HEK293 (cell line): ENCODE measurements at regions not wholly inside any gene's neighbourhood (a gene's known extent, or its start where the extent isn't known, plus 50 kb on each side); places are given as distances from the start of the nearest gene placed in this dataset.

Source experiments
- CTCF ChIA-PET: fragments of 350-600 bp; formaldehyde crosslinking; extraction: SDS; loops from one replicate; lab custom pipeline; 2021; ENCODE audit warnings: antibody characterized with exemption; lab: Yijun Ruan, JAX
- POLR2A ChIA-PET: fragments of 300-600 bp; formaldehyde crosslinking; extraction: SDS; loops from one replicate; lab custom pipeline; 2020; ENCODE audit warnings: antibody characterized with exemption, inconsistent platforms; lab: Yijun Ruan, JAX
- H3K27ac ChIP-seq: fragments of 200-500 bp; sonication (Bioruptor generic); 2 replicates; pipeline ENCODE4 v1.5.1; 2014; ENCODE audit warnings: low read depth, low read length, control low read depth, inconsistent platforms; ENCODE audit errors: extremely low read depth
- H3K36me3 ChIP-seq, 2 experiments: fragments of 200-500 bp in 1 of 2; sonication (Bioruptor generic) in 1 of 2; 1 replicate in 1 of 2; 2 replicates in 1 of 2; pipeline ENCODE4 v1.5.1; 2014 to 2017; ENCODE audit warnings: inconsistent platforms in 2 of 2, low read length in 2 of 2; ENCODE audit not compliant: control insufficient read depth in 2 of 2, insufficient read depth in 1 of 2
- H3K4me1 ChIP-seq: fragments of 200-500 bp; sonication (Bioruptor generic); 2 replicates; pipeline ENCODE4 v1.5.1; 2014; ENCODE audit warnings: mild to moderate bottlenecking, low read length, inconsistent platforms; ENCODE audit not compliant: control insufficient read depth, insufficient read depth
- H3K4me3 ChIP-seq: 2 replicates; pipeline ENCODE4 v1.5.1; 2011; ENCODE audit warnings: low read depth, mild to moderate bottlenecking, control low read depth, low read length, moderate library complexity
- H3K9me3 ChIP-seq: fragments of 200-500 bp; sonication (Bioruptor generic); 2 replicates; pipeline ENCODE4 v1.5.1; 2014; ENCODE audit warnings: low read depth, low read length, inconsistent platforms; ENCODE audit not compliant: control insufficient read depth, insufficient read depth
- GLI4 ChIP-seq: fragments of 450-650 bp; formaldehyde crosslinking; IDR thresholded peaks from 2 replicates; pipeline ENCODE4 v1.5.1; 2016; ENCODE audit warnings: missing biosample characterization, missing genetic modification characterization
- HOXD13 ChIP-seq: sonication (generic); formaldehyde crosslinking; IDR thresholded peaks from 2 replicates; pipeline ENCODE4 v1.8.0; 2022; ENCODE audit warnings: missing genetic modification reagents, borderline replicate concordance
- ZNF211 ChIP-seq: fragments of 450-650 bp; formaldehyde crosslinking; IDR thresholded peaks from 2 replicates; pipeline ENCODE4 v1.5.1; 2016; ENCODE audit warnings: low read depth, missing biosample characterization, missing genetic modification characterization
- ZNF274 ChIP-seq, 2 experiments: fragments of 200-500 bp in 1 of 2; fragments of 450-650 bp in 1 of 2; sonication (Bioruptor generic) in 1 of 2; formaldehyde crosslinking in 1 of 2; IDR thresholded peaks; 2 replicates each; pipeline versions ENCODE4 v1.5.1 to v1.6.1; 2014 to 2016; ENCODE audit warnings: borderline replicate concordance in 1 of 2, inconsistent platforms in 1 of 2, low read length in 1 of 2, missing biosample characterization in 1 of 2, missing genetic modification characterization in 1 of 2
- ZNF292 ChIP-seq: fragments of 450-650 bp; formaldehyde crosslinking; IDR thresholded peaks from 2 replicates; pipeline ENCODE4 v1.5.1; 2016; ENCODE audit warnings: low read depth, missing biosample characterization, missing genetic modification characterization, borderline replicate concordance
- ZNF521 ChIP-seq: fragments of 450-650 bp; formaldehyde crosslinking; IDR thresholded peaks from 2 replicates; pipeline ENCODE4 v1.5.1; 2017; ENCODE audit warnings: missing biosample characterization, mild to moderate bottlenecking, missing genetic modification characterization
- ZNF555 ChIP-seq: fragments of 450-650 bp; formaldehyde crosslinking; conservative IDR thresholded peaks from 2 replicates; pipeline ENCODE4 v1.5.1; 2017; ENCODE audit warnings: missing biosample characterization, mild to moderate bottlenecking, missing genetic modification characterization, inconsistent platforms
- ZNF623 ChIP-seq: fragments of 450-650 bp; formaldehyde crosslinking; IDR thresholded peaks from 2 replicates; pipeline ENCODE4 v1.5.1; 2016; ENCODE audit warnings: missing biosample characterization, missing genetic modification characterization
- ZNF624 ChIP-seq: fragments of 450-650 bp; formaldehyde crosslinking; IDR thresholded peaks from 2 replicates; pipeline ENCODE4 v1.5.1; 2017; ENCODE audit warnings: missing biosample characterization, missing genetic modification characterization
- ZNF747 ChIP-seq: fragments of 450-650 bp; formaldehyde crosslinking; IDR thresholded peaks from 2 replicates; pipeline ENCODE4 v1.5.1; 2016; ENCODE audit warnings: missing biosample characterization, missing genetic modification characterization
- ZNF791 ChIP-seq: fragments of 450-650 bp; formaldehyde crosslinking; IDR thresholded peaks from 2 replicates; pipeline ENCODE4 v1.5.1; 2016; ENCODE audit warnings: missing biosample characterization, missing genetic modification characterization
- TF ChIP-seq, protein P1 (sequence below): fragments of 450-650 bp; formaldehyde crosslinking; IDR thresholded peaks from 2 replicates; pipeline ENCODE4 v1.5.1; 2016; ENCODE audit warnings: missing biosample characterization, missing genetic modification characterization
- TF ChIP-seq, protein P2 (sequence below): fragments of 450-650 bp; formaldehyde crosslinking; IDR thresholded peaks from 2 replicates; pipeline ENCODE4 v1.5.1; 2016; ENCODE audit warnings: missing biosample characterization, missing genetic modification characterization
- TF ChIP-seq, protein P3 (sequence below): fragments of 450-650 bp; formaldehyde crosslinking; IDR thresholded peaks from 2 replicates; pipeline ENCODE4 v1.5.1; 2016; ENCODE audit warnings: missing biosample characterization, missing genetic modification characterization
- TF ChIP-seq, protein P4 (sequence below): fragments of 450-650 bp; formaldehyde crosslinking; IDR thresholded peaks from 2 replicates; pipeline ENCODE4; 2016; ENCODE audit warnings: missing biosample characterization, missing genetic modification characterization
- TF ChIP-seq, protein P5 (sequence below): IDR thresholded peaks from 2 replicates; pipeline ENCODE4 v1.6.1; 2011; ENCODE audit warnings: mild to moderate bottlenecking, low read depth, low read length, borderline replicate concordance
- TF ChIP-seq, protein P6 (sequence below): fragments of 450-650 bp; formaldehyde crosslinking; IDR thresholded peaks from 2 replicates; pipeline ENCODE4 v1.5.1; 2016; ENCODE audit warnings: missing biosample characterization, missing genetic modification characterization, low read depth

DNA sequence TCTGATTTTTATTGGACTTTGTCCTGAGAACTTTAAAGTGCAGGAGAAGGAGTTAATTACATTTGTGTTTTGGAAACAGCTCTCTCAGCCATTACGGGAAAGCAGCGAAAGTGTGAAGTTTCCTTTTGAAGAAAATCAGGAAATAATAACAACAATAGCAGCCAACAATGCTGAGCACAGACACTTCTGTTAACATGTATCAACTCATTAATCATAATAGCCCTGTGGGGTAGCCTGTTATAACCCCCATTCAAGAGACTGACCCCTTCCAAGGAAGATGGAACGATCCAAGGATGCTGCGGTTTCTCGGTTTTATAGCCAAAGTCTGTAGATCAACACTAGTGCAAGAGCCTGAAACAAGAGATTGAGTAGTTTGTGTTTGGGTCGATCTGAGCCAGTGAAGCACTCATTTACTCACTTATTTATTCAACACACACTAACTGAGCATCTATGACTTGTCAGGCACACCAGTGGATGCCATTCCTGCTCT is 195.5 kb downstream of the DRD1 start:
- no peak for TF ChIP-seq ZNF791 (tag by site-specific recombination)
- TF ChIP-seq, protein P1, sequence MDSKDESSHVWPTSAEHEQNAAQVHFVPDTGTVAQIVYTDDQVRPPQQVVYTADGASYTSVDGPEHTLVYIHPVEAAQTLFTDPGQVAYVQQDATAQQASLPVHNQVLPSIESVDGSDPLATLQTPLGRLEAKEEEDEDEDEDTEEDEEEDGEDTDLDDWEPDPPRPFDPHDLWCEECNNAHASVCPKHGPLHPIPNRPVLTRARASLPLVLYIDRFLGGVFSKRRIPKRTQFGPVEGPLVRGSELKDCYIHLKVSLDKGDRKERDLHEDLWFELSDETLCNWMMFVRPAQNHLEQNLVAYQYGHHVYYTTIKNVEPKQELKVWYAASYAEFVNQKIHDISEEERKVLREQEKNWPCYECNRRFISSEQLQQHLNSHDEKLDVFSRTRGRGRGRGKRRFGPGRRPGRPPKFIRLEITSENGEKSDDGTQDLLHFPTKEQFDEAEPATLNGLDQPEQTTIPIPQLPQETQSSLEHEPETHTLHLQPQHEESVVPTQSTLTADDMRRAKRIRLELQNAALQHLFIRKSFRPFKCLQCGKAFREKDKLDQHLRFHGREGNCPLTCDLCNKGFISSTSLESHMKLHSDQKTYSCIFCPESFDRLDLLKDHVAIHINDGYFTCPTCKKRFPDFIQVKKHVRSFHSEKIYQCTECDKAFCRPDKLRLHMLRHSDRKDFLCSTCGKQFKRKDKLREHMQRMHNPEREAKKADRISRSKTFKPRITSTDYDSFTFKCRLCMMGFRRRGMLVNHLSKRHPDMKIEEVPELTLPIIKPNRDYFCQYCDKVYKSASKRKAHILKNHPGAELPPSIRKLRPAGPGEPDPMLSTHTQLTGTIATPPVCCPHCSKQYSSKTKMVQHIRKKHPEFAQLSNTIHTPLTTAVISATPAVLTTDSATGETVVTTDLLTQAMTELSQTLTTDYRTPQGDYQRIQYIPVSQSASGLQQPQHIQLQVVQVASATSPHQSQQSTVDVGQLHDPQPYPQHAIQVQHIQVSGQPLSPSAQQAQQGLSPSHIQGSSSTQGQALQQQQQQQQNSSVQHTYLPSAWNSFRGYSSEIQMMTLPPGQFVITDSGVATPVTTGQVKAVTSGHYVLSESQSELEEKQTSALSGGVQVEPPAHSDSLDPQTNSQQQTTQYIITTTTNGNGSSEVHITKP (tag by site-specific recombination): peak; percentile 91
- TF ChIP-seq, all 188 proteins: peak for 1
- H3K27ac ChIP-seq: no peak overlapping the region
- POLR2A ChIA-PET: no interaction called here
- no peaks in the 10 kb centered on the region for H3K9me3 ChIP-seq
- H3K36me3 ChIP-seq: no peaks in the 10 kb centered on the region
- no peak overlapping the region for H3K4me3 ChIP-seq
- 0 out of 2 replicates have a peak, but pooled peaks cover 2% of the 10 kb centered on the region for H3K4me1 ChIP-seq
- CTCF ChIA-PET: no interaction called here

DNA sequence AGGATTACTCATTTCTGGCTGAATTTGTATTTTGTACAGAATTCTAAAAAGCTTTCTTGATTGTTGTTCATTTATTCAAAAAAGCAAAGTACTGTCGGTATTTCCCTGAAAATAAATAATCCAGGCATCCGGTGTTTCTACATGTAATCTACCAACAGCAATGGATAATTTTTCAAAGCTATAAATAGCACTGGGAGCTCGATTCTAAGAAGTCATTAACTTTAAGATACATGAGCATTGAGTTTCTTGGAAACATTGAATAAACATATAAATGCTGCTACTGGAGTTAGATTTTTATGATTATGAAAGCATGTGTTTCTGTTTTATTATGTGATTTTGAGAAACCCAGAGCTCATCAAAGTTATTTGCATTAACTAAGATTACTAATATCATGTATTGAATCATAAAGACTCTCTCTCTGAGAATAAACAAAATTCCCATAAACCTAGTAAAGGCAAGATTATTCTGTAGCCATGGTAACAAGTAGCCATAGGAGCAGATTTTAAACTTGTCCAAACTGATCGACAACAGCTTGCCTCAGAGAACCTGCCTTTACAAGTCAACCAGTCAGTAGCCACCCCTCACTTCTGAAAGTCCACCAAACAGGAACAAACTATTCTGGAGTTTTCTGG is 197.0 kb downstream of the DRD1 start:
- TF ChIP-seq ZNF555 (no peak), ZNF624 (tag by site-specific recombination) (no peak), ZNF521 (tag by site-specific recombination) (no peak), ZNF623 (tag by site-specific recombination) (no peak), ZNF274 (IDR thresholded peaks at IDR 0.05; ENCODE audit: low read length) (no peak), ZNF274 (tag by site-specific recombination; IDR thresholded peaks at IDR 0.05; ENCODE audit: borderline replicate concordance) (no peak), GLI4 (no peak), ZNF747 (no peak), ZNF211 (tag by site-specific recombination) (no peak), ZNF292 (tag by site-specific recombination) (no peak), HOXD13 (CRISPR knock-in tag) (no peak)
- TF ChIP-seq, protein P2, sequence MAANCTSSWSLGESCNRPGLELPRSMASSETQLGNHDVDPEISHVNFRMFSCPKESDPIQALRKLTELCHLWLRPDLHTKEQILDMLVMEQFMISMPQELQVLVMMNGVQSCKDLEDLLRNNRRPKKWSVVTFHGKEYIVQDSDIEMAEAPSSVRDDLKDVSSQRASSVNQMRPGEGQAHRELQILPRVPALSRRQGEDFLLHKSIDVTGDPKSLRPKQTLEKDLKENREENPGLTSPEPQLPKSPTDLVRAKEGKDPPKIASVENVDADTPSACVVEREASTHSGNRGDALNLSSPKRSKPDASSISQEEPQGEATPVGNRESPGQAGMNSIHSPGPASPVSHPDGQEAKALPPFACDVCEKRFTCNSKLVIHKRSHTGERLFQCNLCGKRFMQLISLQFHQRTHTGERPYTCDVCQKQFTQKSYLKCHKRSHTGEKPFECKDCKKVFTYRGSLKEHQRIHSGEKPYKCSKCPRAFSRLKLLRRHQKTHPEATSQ (tag by site-specific recombination): no peak
- TF ChIP-seq, protein P3, sequence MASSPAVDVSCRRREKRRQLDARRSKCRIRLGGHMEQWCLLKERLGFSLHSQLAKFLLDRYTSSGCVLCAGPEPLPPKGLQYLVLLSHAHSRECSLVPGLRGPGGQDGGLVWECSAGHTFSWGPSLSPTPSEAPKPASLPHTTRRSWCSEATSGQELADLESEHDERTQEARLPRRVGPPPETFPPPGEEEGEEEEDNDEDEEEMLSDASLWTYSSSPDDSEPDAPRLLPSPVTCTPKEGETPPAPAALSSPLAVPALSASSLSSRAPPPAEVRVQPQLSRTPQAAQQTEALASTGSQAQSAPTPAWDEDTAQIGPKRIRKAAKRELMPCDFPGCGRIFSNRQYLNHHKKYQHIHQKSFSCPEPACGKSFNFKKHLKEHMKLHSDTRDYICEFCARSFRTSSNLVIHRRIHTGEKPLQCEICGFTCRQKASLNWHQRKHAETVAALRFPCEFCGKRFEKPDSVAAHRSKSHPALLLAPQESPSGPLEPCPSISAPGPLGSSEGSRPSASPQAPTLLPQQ (tag by site-specific recombination): no peak
- TF ChIP-seq, protein P4, sequence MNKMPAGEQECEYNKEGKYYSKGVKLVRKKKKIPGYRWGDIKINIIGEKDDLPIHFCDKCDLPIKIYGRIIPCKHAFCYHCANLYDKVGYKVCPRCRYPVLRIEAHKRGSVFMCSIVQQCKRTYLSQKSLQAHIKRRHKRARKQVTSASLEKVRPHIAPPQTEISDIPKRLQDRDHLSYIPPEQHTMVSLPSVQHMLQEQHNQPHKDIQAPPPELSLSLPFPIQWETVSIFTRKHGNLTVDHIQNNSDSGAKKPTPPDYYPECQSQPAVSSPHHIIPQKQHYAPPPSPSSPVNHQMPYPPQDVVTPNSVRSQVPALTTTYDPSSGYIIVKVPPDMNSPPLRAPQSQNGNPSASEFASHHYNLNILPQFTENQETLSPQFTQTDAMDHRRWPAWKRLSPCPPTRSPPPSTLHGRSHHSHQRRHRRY (tag by site-specific recombination): no peak
- TF ChIP-seq, protein P5, sequence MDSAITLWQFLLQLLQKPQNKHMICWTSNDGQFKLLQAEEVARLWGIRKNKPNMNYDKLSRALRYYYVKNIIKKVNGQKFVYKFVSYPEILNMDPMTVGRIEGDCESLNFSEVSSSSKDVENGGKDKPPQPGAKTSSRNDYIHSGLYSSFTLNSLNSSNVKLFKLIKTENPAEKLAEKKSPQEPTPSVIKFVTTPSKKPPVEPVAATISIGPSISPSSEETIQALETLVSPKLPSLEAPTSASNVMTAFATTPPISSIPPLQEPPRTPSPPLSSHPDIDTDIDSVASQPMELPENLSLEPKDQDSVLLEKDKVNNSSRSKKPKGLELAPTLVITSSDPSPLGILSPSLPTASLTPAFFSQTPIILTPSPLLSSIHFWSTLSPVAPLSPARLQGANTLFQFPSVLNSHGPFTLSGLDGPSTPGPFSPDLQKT: no peak
- TF ChIP-seq, protein P6, sequence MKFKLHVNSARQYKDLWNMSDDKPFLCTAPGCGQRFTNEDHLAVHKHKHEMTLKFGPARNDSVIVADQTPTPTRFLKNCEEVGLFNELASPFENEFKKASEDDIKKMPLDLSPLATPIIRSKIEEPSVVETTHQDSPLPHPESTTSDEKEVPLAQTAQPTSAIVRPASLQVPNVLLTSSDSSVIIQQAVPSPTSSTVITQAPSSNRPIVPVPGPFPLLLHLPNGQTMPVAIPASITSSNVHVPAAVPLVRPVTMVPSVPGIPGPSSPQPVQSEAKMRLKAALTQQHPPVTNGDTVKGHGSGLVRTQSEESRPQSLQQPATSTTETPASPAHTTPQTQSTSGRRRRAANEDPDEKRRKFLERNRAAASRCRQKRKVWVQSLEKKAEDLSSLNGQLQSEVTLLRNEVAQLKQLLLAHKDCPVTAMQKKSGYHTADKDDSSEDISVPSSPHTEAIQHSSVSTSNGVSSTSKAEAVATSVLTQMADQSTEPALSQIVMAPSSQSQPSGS: no peak
- no peaks in the 10 kb centered on the region for H3K36me3 ChIP-seq
- ChIA-PET CTCF (interaction anchor here (0.5 to 0.6 kb wide), 2 partner anchors 10 to 53 kb away, joined by 3 to 4 read pairs; no protein-coding TSS in a partner anchor), POLR2A (no interaction called here)
- H3K27ac ChIP-seq: no peak overlapping the region
- 0 out of 2 replicates have a peak, but pooled peaks cover 2% of the 10 kb centered on the region for H3K4me1 ChIP-seq
- no peaks in the 10 kb centered on the region for H3K9me3 ChIP-seq
- no peak overlapping the region for H3K4me3 ChIP-seq
